H1 (cell line): ENCODE measurements at regions not wholly inside any gene's neighbourhood (a gene's known extent, or its start where the extent isn't known, plus 50 kb on each side); places are given as distances from the start of the nearest gene placed in this dataset.

Experiments
- CHD7 ChIP-seq: fragments of 300-600 bp; sonication (generic); IDR thresholded peaks from 2 replicates; pipeline ENCODE4 v1.7.1; 2012; ENCODE audit warnings: low read length, moderate library complexity, mild to moderate bottlenecking, inconsistent platforms; ENCODE audit not compliant: insufficient replicate concordance
- NRF1 ChIP-seq: IDR thresholded peaks from 2 replicates; pipeline ENCODE4 v1.6.1; 2011; ENCODE audit warnings: mild to moderate bottlenecking, low read depth, low read length, improper control_type of control experiment
- SIN3A ChIP-seq, 2 experiments: IDR thresholded peaks in 1 of 2; conservative IDR thresholded peaks in 1 of 2; 2 replicates each; pipeline ENCODE4 v1.6.1; 2011 to 2012; ENCODE audit warnings: low read length in 2 of 2, improper control_type of control experiment in 1 of 2, low read depth in 1 of 2, mild to moderate bottlenecking in 1 of 2
- TF ChIP-seq, protein P1 (sequence below): IDR thresholded peaks from 2 replicates; pipeline ENCODE4 v1.6.1; 2012; ENCODE audit warnings: inconsistent platforms

- TF ChIP-seq CHD7 (no peak), SIN3A (conservative IDR thresholded peaks at IDR 0.05 in 1 of 2, IDR thresholded peaks at IDR 0.05 in 1 of 2; ENCODE audit: low read depth in 1 of 2, low read length in 2 of 2) (no peak), NRF1 (no peak)
- TF ChIP-seq, protein P1, sequence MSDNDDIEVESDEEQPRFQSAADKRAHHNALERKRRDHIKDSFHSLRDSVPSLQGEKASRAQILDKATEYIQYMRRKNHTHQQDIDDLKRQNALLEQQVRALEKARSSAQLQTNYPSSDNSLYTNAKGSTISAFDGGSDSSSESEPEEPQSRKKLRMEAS: no peak
- TF ChIP-seq, all 59 proteins: peak for 0
Observed at GRCh38 chr21:20440338-20440737, 557.9 kb upstream of the NCAM2 start (continued).
